Endodermal cell (in vitro differentiated cells): ENCODE measurements at regions not wholly inside any gene's neighbourhood (a gene's known extent, or its start where the extent isn't known, plus 50 kb on each side); places are given as distances from the start of the nearest gene placed in this dataset.

ENCODE experiments used
- DNase-seq: peaks from one replicate; pipeline ENCODE4 v3.0.0-alpha.2; 2017
- H3K27ac ChIP-seq: 2 replicates; pipeline ENCODE4 v1.5.1; 2013; ENCODE audit warnings: mild to moderate bottlenecking, low read depth, low read length, moderate library complexity
- H3K27me3 ChIP-seq: 2 replicates; pipeline ENCODE4 v1.6.1; 2013; ENCODE audit warnings: mild to moderate bottlenecking, low read length, moderate library complexity; ENCODE audit not compliant: insufficient read depth, control insufficient read depth, poor library complexity, severe bottlenecking
- H3K36me3 ChIP-seq: 2 replicates; pipeline ENCODE4 v1.7.0; 2013; ENCODE audit warnings: mild to moderate bottlenecking, low read length, moderate library complexity; ENCODE audit not compliant: control insufficient read depth, insufficient read depth
- H3K4me1 ChIP-seq: one replicate; pipeline ENCODE4 v1.7.0; 2013; ENCODE audit warnings: low read length; ENCODE audit not compliant: control insufficient read depth, insufficient read depth
- H3K4me3 ChIP-seq: 2 replicates; pipeline ENCODE4 v1.5.1; 2013; ENCODE audit warnings: mild to moderate bottlenecking, low read length, moderate library complexity
- H3K9ac ChIP-seq: 2 replicates; pipeline ENCODE4 v1.6.1; 2013; ENCODE audit warnings: mild to moderate bottlenecking, low read length, moderate library complexity; ENCODE audit not compliant: poor library complexity, severe bottlenecking; ENCODE audit errors: extremely low read depth
- H3K9me3 ChIP-seq: 2 replicates; pipeline ENCODE4 v1.6.1; 2013; ENCODE audit warnings: mild to moderate bottlenecking, low read length, moderate library complexity; ENCODE audit not compliant: control insufficient read depth
- H3K27ac Mint-ChIP-seq: 2 replicates; pipeline ENCODE4 v1.8.0; 2020; ENCODE audit warnings: mixed read lengths
- H3K27me3 Mint-ChIP-seq: 2 replicates; pipeline ENCODE4 v1.8.0; 2021; ENCODE audit warnings: mild to moderate bottlenecking, mixed read lengths; ENCODE audit not compliant: insufficient read depth
- H3K36me3 Mint-ChIP-seq: 2 replicates; pipeline ENCODE4 v1.8.0; 2020; ENCODE audit warnings: low read depth, mixed read lengths
- H3K4me1 Mint-ChIP-seq: 2 replicates; pipeline ENCODE4 v1.8.0; 2020; ENCODE audit warnings: mixed read lengths
- H3K4me3 Mint-ChIP-seq: 2 replicates; pipeline ENCODE4 v1.8.0; 2020; ENCODE audit warnings: mild to moderate bottlenecking, moderate library complexity, mixed read lengths
- H3K9me3 Mint-ChIP-seq: 2 replicates; pipeline ENCODE4 v1.8.0; 2020; ENCODE audit warnings: mild to moderate bottlenecking, mixed read lengths
- CTCF ChIP-seq: fragments of 200-600 bp; sonication (generic); conservative IDR thresholded peaks from 2 replicates; pipeline ENCODE4 v1.5.0; 2021; ENCODE audit warnings: antibody characterized with exemption, mild to moderate bottlenecking
- WGBS, 2 experiments: methylation state at CpG; one replicate each; pipeline versions ENCODE4 v1.1.5 to v1.1.7; 2013; ENCODE audit warnings: missing lambda C conversion rate in 2 of 2, mixed read lengths in 1 of 2; ENCODE audit not compliant: insufficient coverage in 1 of 2, insufficient read length in 1 of 2; 5-methylcytosine and 5-hydroxymethylcytosine counted together

- Mint-ChIP-seq H3K27ac (no peak overlapping the region), H3K4me3 (no peak overlapping the region), H3K27me3 (no peaks in the 10 kb centered on the region), H3K36me3 (no peaks in the 10 kb centered on the region), H3K9me3 (no peaks in the 10 kb centered on the region), H3K4me1 (no peaks in the 10 kb centered on the region)
- TF ChIP-seq CTCF: no peak
- no peaks in the 10 kb centered on the region for H3K9me3 ChIP-seq
- no peak overlapping the region for H3K27ac ChIP-seq
- no peak overlapping the region for H3K9ac ChIP-seq
- H3K27me3 ChIP-seq: no peaks in the 10 kb centered on the region
- no peak overlapping the region for H3K4me3 ChIP-seq
- H3K4me1 ChIP-seq: no peaks in the 10 kb centered on the region
- H3K36me3 ChIP-seq: no peaks in the 10 kb centered on the region
- no peak for DNase-seq
- WGBS, 2 experiments: no CpG with 5 or more reads among the region's 1 CpG
Observed at GRCh38 chr6:66057034-66057433, 350.0 kb upstream of the EYS start.

DNA sequence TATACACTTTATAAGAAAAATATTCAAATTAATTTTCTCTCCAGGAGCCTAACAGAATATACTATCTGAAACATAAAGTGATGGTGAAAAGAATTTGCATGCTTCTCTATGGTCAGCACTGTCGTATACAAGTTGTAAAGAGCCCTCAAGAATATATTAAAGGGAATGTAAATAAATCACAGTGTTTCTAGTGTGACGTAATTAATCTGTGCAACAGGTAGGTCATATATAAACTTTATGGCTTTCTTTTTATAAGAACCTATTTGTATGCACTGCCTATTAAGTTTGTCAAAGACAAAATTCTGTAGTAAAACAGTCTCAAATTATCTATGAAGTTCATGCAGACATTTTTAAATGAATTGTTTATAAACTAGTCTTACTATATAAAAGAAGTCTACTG lies 347.9 kb upstream of the EYS start:
- H3K27ac Mint-ChIP-seq: no peak overlapping the region
- H3K9me3 Mint-ChIP-seq: no peaks in the 10 kb centered on the region
- H3K36me3 Mint-ChIP-seq: no peaks in the 10 kb centered on the region
- Histone ChIP-seq H3K9me3 (no peaks in the 10 kb centered on the region), H3K4me3 (no peak overlapping the region), H3K27ac (no peak overlapping the region), H3K36me3 (no peaks in the 10 kb centered on the region), H3K4me1 (no peaks in the 10 kb centered on the region), H3K27me3 (no peaks in the 10 kb centered on the region), H3K9ac (no peak overlapping the region)
- no peak for TF ChIP-seq CTCF
- DNase-seq: no peak
- H3K4me3 Mint-ChIP-seq: no peak overlapping the region
- H3K4me1 Mint-ChIP-seq: no peaks in the 10 kb centered on the region
- WGBS, 2 experiments: 91% methylated on average over 2 of the region's 2 CpGs; no CpG with 5 or more reads in 1 of the 2 experiments
- H3K27me3 Mint-ChIP-seq: no peaks in the 10 kb centered on the region

DNA sequence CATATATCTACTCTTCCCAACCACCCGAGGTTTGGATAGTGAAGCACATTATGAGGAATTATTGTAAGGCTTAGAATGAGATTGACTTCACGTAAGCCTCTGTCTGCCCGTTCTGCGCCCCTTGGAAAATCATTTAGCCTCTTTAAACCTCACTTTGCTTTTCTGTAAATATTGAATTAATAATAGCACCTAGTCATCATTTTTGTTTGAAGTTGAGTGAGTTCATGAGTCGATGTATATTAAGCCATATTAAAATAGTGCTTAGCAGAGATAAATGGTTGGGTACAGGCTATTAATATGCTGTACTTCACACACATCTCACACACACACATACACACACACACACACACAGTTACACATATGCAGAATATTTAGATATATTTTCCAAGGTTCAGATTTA lies 344.8 kb upstream of the EYS start:
- Mint-ChIP-seq H3K4me1 (no peaks in the 10 kb centered on the region), H3K27ac (no peak overlapping the region), H3K4me3 (no peak overlapping the region), H3K9me3 (no peaks in the 10 kb centered on the region), H3K36me3 (no peaks in the 10 kb centered on the region), H3K27me3 (no peaks in the 10 kb centered on the region)
- 88% methylated on average over 4 of the region's 5 CpGs; no CpG with 5 or more reads in 1 of the 2 experiments for WGBS, 2 experiments
- no peaks in the 10 kb centered on the region for H3K9me3 ChIP-seq
- no peaks in the 10 kb centered on the region for H3K4me1 ChIP-seq
- H3K27me3 ChIP-seq: no peaks in the 10 kb centered on the region
- no peak for DNase-seq
- no peak overlapping the region for H3K4me3 ChIP-seq
- no peak overlapping the region for H3K9ac ChIP-seq
- H3K36me3 ChIP-seq: no peaks in the 10 kb centered on the region
- H3K27ac ChIP-seq: no peak overlapping the region
- no peak for TF ChIP-seq CTCF
